ENCODE measurements at regions not wholly inside any gene's neighbourhood (a gene's known extent, or its start where the extent isn't known, plus 50 kb on each side); places are given as distances from the start of the nearest gene placed in this dataset.

DNA sequence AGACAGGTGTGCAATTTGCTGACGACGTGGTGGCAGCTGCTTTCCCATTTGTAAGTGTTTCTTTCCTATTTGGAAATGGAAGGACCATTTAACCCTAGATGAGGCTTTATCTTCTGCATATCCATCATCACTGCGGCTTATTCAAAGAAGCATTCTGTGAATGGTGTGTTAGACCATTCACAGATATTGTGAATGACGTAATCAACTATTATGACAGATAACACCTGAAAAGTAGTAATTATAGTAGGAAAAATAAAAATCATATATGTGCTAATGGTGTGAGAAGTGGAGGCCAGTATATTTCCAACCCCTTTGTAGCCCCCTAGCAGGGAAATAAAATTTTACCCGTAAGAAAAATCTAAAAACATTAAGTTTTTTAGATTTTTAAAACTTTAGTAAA, 424.5 kb upstream of the CRIM1 start:
- H3F3A ChIP-seq (ENCODE audit: low read depth): no peaks in the 10 kb centered on the region
- H3K27me3 ChIP-seq: no peaks in the 10 kb centered on the region
- no peaks in the 10 kb centered on the region for H3K79me2 ChIP-seq (ENCODE audit: low read depth)
- Mint-ChIP-seq H3K4me3 (no peak overlapping the region), H3K9me3 (no peaks in the 10 kb centered on the region), H3K27ac (no peak overlapping the region), H3K27me3 (ENCODE audit: insufficient read depth, low read depth) (peaks cover 2% of the 10 kb centered on the region), H3K4me1 (peaks cover 30% of the 10 kb centered on the region), H3K36me3 (no peaks in the 10 kb centered on the region)
- H3K36me3 ChIP-seq: no peaks in the 10 kb centered on the region
- no peaks in the 10 kb centered on the region for H3K4me1 ChIP-seq
- H3K27ac ChIP-seq: no peak overlapping the region
- H3K9ac ChIP-seq: no peak overlapping the region
- no peak for DNase-seq (ENCODE audit: low spot score)
- H2AFZ ChIP-seq (replicated peaks): no peak overlapping the region
- TF ChIP-seq, protein P1, sequence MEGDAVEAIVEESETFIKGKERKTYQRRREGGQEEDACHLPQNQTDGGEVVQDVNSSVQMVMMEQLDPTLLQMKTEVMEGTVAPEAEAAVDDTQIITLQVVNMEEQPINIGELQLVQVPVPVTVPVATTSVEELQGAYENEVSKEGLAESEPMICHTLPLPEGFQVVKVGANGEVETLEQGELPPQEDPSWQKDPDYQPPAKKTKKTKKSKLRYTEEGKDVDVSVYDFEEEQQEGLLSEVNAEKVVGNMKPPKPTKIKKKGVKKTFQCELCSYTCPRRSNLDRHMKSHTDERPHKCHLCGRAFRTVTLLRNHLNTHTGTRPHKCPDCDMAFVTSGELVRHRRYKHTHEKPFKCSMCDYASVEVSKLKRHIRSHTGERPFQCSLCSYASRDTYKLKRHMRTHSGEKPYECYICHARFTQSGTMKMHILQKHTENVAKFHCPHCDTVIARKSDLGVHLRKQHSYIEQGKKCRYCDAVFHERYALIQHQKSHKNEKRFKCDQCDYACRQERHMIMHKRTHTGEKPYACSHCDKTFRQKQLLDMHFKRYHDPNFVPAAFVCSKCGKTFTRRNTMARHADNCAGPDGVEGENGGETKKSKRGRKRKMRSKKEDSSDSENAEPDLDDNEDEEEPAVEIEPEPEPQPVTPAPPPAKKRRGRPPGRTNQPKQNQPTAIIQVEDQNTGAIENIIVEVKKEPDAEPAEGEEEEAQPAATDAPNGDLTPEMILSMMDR (IDR thresholded peaks at IDR 0.05): no peak
- TF ChIP-seq EZH2phosphoT487 (IDR thresholded peaks at IDR 0.05) (no peak), EZH2 (IDR thresholded peaks at IDR 0.05) (no peak)
- no peaks in the 10 kb centered on the region for H3K9me3 ChIP-seq (ENCODE audit: low read depth)
- no peaks in the 10 kb centered on the region for H4K20me1 ChIP-seq (ENCODE audit: low read depth)
- no peak overlapping the region for H3K4me3 ChIP-seq
- H3K4me2 ChIP-seq: no peak overlapping the region

DNA sequence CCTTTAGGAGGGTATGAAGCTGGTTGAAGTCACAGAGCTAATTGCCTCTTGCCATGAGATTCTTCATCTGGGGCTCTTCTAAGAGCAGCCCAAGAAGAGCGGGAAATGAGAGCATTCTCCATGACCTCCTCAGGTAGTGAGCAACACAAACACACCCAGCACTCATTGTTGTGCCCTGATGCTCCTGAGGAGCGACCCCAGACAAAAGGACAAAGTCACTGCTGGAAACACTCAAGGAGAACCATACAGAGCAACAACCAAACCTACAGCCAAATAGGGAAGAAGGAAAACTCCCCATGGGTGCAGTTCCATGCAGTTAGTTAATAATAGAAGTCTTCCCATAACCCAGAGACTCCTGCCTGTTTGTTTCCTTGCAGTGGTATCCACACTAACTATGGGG, 426.0 kb upstream of the CRIM1 start:
- Histone ChIP-seq H3K27me3 (no peaks in the 10 kb centered on the region), H3K36me3 (no peaks in the 10 kb centered on the region), H3F3A (ENCODE audit: low read depth) (no peaks in the 10 kb centered on the region), H3K4me1 (no peaks in the 10 kb centered on the region), H3K4me3 (no peak overlapping the region), H2AFZ (replicated peaks) (no peak overlapping the region), H3K9me3 (ENCODE audit: low read depth) (no peaks in the 10 kb centered on the region), H3K79me2 (ENCODE audit: low read depth) (no peaks in the 10 kb centered on the region), H4K20me1 (ENCODE audit: low read depth) (no peaks in the 10 kb centered on the region), H3K9ac (no peak overlapping the region), H3K4me2 (no peak overlapping the region), H3K27ac (no peak overlapping the region)
- Mint-ChIP-seq H3K9me3 (no peaks in the 10 kb centered on the region), H3K27me3 (ENCODE audit: insufficient read depth, low read depth) (peaks cover 2% of the 10 kb centered on the region), H3K4me1 (peaks cover 40% of the 10 kb centered on the region), H3K36me3 (no peaks in the 10 kb centered on the region), H3K27ac (no peak overlapping the region), H3K4me3 (no peak overlapping the region)
- DNase-seq (ENCODE audit: low spot score): no peak
- TF ChIP-seq EZH2 (IDR thresholded peaks at IDR 0.05) (no peak), EZH2phosphoT487 (IDR thresholded peaks at IDR 0.05) (no peak)

DNA sequence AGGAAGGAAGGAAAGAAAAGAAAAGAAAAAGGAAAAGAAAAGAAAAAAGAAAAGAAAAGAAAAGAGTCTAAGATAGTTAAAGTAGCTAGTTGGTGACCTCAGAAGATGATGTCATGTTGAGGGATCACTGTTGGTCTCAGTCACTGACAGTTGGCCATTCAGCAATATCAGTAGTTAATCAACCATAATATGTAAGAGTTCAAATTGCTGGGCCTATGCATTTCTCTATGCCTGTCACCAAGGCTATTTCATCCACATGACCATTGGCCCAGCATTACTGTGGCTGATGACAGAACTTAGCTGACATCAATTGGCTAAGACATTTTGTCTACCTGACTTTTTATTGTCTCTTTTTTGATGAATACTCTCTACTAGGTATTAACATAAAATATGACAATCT, 435.5 kb upstream of the CRIM1 start:
- no peaks in the 10 kb centered on the region for H4K20me1 ChIP-seq (ENCODE audit: low read depth)
- H3K27ac ChIP-seq: no peak overlapping the region
- no peaks in the 10 kb centered on the region for H3K36me3 ChIP-seq
- H3K27me3 ChIP-seq: no peaks in the 10 kb centered on the region
- no peaks in the 10 kb centered on the region for H3K79me2 ChIP-seq (ENCODE audit: low read depth)
- no peaks in the 10 kb centered on the region for H3K9me3 ChIP-seq (ENCODE audit: low read depth)
- H3K4me3 ChIP-seq: no peak overlapping the region
- Mint-ChIP-seq H3K27ac (no peak overlapping the region), H3K4me3 (no peak overlapping the region), H3K4me1 (peaks cover 3% of the 10 kb centered on the region), H3K9me3 (peaks cover 4% of the 10 kb centered on the region), H3K36me3 (no peaks in the 10 kb centered on the region), H3K27me3 (ENCODE audit: insufficient read depth, low read depth) (peaks cover 3% of the 10 kb centered on the region)
- no peaks in the 10 kb centered on the region for H3F3A ChIP-seq (ENCODE audit: low read depth)
- H3K4me1 ChIP-seq: no peaks in the 10 kb centered on the region
- no peak overlapping the region for H3K4me2 ChIP-seq
- TF ChIP-seq, protein P1 (IDR thresholded peaks at IDR 0.05): no peak
- no peak for TF ChIP-seq EZH2 (IDR thresholded peaks at IDR 0.05)
- H2AFZ ChIP-seq (replicated peaks): no peak overlapping the region
- DNase-seq (ENCODE audit: low spot score): no peak
- no peak overlapping the region for H3K9ac ChIP-seq

DNA sequence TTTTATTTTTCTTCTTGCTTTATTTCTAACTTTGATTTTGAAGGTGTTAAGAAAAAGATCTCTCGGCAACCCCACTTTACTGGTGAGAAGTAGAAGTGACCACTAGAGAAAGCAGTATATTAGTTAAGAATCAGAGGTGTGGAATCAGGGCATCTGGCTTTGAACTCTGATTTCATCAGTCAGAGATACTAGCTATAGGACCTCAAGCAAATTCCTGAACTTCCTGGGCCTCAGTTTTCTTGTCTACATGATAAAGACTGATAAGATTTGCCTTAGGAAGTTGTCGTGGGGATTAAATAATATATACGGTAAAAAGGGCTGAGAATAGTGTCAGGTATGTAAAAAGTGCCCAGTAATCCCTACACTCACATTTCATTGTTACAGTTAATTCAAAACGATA, 440.3 kb upstream of the CRIM1 start:
- Histone ChIP-seq H3K4me3 (no peak overlapping the region), H3K9ac (no peak overlapping the region), H3K36me3 (no peaks in the 10 kb centered on the region), H4K20me1 (ENCODE audit: low read depth) (no peaks in the 10 kb centered on the region), H3F3A (ENCODE audit: low read depth) (no peaks in the 10 kb centered on the region), H3K9me3 (ENCODE audit: low read depth) (no peaks in the 10 kb centered on the region), H3K27me3 (no peaks in the 10 kb centered on the region), H3K27ac (no peak overlapping the region), H3K4me2 (no peak overlapping the region), H3K4me1 (no peaks in the 10 kb centered on the region), H3K79me2 (ENCODE audit: low read depth) (no peaks in the 10 kb centered on the region), H2AFZ (replicated peaks) (no peak overlapping the region)
- no peak for TF ChIP-seq EZH2phosphoT487 (IDR thresholded peaks at IDR 0.05)
- TF ChIP-seq, protein P1 (IDR thresholded peaks at IDR 0.05): no peak
- no peak for TF ChIP-seq EZH2 (IDR thresholded peaks at IDR 0.05)
- no peaks in the 10 kb centered on the region for H3K27me3 Mint-ChIP-seq (ENCODE audit: insufficient read depth, low read depth)
- peaks cover 3% of the 10 kb centered on the region for H3K4me1 Mint-ChIP-seq
- no peak overlapping the region for H3K4me3 Mint-ChIP-seq
- DNase-seq (ENCODE audit: low spot score): no peak
- H3K27ac Mint-ChIP-seq: no peak overlapping the region
- H3K36me3 Mint-ChIP-seq: no peaks in the 10 kb centered on the region
- no peaks in the 10 kb centered on the region for H3K9me3 Mint-ChIP-seq

Measured in neural progenitor cell (in vitro differentiated cells).